PC-3 (cell line): ENCODE measurements at regions not wholly inside any gene's neighbourhood (a gene's known extent, or its start where the extent isn't known, plus 50 kb on each side); places are given as distances from the start of the nearest gene placed in this dataset.

Experiments used
- ATAC-seq: fragments of 200-7000 bp; cut with Tn5 transposase; 2 replicates; pipeline ENCODE4 v1.9.1; 2020; ENCODE audit warnings: mild to moderate bottlenecking, moderate library complexity
- BruUV-seq: library from RNA; stranded (reverse); fragments of 400-500 nt; replicated peaks from 2 replicates; lab custom pipeline; 2021; lab: Mats Ljungman, UMichigan
- CTCF ChIA-PET: fragments of 300-600 bp; sonication (Branson Sonifier 250); formaldehyde crosslinking; loops from one replicate; lab custom pipeline; 2022; ENCODE audit warnings: antibody characterized with exemption; lab: Charles Lee
- POLR2A ChIA-PET: fragments of 300-600 bp; sonication (Branson Sonifier 250); formaldehyde crosslinking; loops from one replicate; lab custom pipeline; 2022; ENCODE audit warnings: antibody characterized with exemption; ENCODE audit not compliant: unreplicated experiment; lab: Charles Lee
- DNase-seq: peaks from one replicate; pipeline ENCODE4 v3.0.0-alpha.2; 2015
- H2AFZ ChIP-seq: fragments of 300-600 bp; sonication (generic); 2 replicates; pipeline ENCODE4 v1.6.0; 2016; ENCODE audit warnings: antibody characterized with exemption, low read length
- H3F3A ChIP-seq: fragments of 300-600 bp; sonication (generic); one replicate; pipeline ENCODE4 v1.6.0; 2017; ENCODE audit warnings: antibody characterized with exemption, low read length, control low read depth, mild to moderate bottlenecking; ENCODE audit not compliant: unreplicated experiment
- H3K27ac ChIP-seq: fragments of 300-600 bp; sonication (generic); 2 replicates; pipeline ENCODE4 v1.5.1; 2016; ENCODE audit warnings: mild to moderate bottlenecking, low read length
- H3K27me3 ChIP-seq: fragments of 300-600 bp; sonication (generic); 2 replicates; pipeline ENCODE4 v1.6.1; 2016; ENCODE audit warnings: low read length, mixed read lengths
- H3K36me3 ChIP-seq: fragments of 300-600 bp; sonication (generic); 2 replicates; pipeline ENCODE4 v1.6.1; 2016; ENCODE audit warnings: low read depth, mixed run types, low read length, mixed read lengths
- H3K4me1 ChIP-seq: fragments of 300-600 bp; sonication (generic); 2 replicates; pipeline ENCODE4 v1.5.1; 2016; ENCODE audit warnings: low read length; ENCODE audit not compliant: insufficient read depth
- H3K4me2 ChIP-seq: fragments of 300-600 bp; sonication (generic); 2 replicates; pipeline ENCODE4 v1.6.0; 2016; ENCODE audit warnings: low read length
- H3K4me3 ChIP-seq: fragments of 300-600 bp; sonication (generic); 2 replicates; pipeline ENCODE4 v1.5.1; 2016; ENCODE audit warnings: mild to moderate bottlenecking, low read length, mixed read lengths
- H3K79me2 ChIP-seq: fragments of 300-600 bp; sonication (generic); 2 replicates; pipeline ENCODE4 v1.6.1; 2017; ENCODE audit warnings: low read length, mixed read lengths
- H3K9ac ChIP-seq: fragments of 300-600 bp; sonication (generic); 2 replicates; pipeline ENCODE4 v1.6.0; 2016; ENCODE audit warnings: mild to moderate bottlenecking, low read length
- H3K9me2 ChIP-seq: fragments of 300-600 bp; sonication (generic); replicated peaks from 2 replicates; pipeline ENCODE4 v1.6.1; 2016; ENCODE audit warnings: mixed run types, low read length, mixed read lengths
- H3K9me3 ChIP-seq: fragments of 300-600 bp; sonication (generic); 2 replicates; pipeline ENCODE4 v1.6.1; 2016; ENCODE audit warnings: low read length, mixed read lengths
- H4K20me1 ChIP-seq: fragments of 300-600 bp; sonication (generic); 2 replicates; pipeline ENCODE4 v1.6.1; 2016; ENCODE audit warnings: low read length, mixed read lengths
- EZH2 ChIP-seq: fragments of 300-600 bp; sonication (generic); IDR thresholded peaks from one replicate; pipeline ENCODE4 v1.6.1; 2017; ENCODE audit warnings: antibody characterized with exemption, mild to moderate bottlenecking, low read length; ENCODE audit not compliant: unreplicated experiment
- EZH2phosphoT487 ChIP-seq: fragments of 300-600 bp; sonication (generic); IDR thresholded peaks from 2 replicates; pipeline ENCODE4 v1.6.1; 2018; ENCODE audit warnings: mild to moderate bottlenecking, antibody characterized with exemption, low read length, borderline replicate concordance
- intact Hi-C: fragments of 100-400 bp; cut with micrococcal nuclease; formaldehyde crosslinking; loops from 2 replicates; pipeline ENCODE4 v1.9.0; 2023
- TF ChIP-seq, protein P1 (sequence below): fragments of 300-600 bp; sonication (generic); conservative IDR thresholded peaks from 2 replicates; pipeline ENCODE4 v1.5.1; 2017; ENCODE audit warnings: antibody characterized with exemption, low read depth, mild to moderate bottlenecking, low read length

DNA sequence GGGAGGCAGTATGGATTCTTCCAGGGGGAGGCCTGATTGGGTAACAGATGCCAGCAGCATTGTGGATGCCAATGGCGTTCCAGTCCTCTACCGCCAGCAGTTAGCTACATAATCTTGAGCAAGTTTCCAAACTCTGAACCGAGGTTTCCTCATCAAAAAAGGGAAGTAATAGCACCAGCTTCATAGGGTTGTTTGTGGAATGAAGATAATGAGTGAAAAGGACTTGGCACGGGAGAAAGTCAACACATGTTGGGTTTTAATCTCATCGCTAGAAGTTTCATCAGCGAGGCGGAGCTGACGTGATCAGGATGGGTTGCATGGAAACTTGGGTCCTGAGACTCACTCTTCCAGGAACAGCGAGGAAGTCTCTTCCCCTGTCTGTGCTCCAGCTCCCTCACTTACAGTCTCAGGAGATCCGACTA, 266.7 kb downstream of the SH3BP4 start:
- Histone ChIP-seq H3K27me3 (no peaks in the 10 kb centered on the region), H4K20me1 (no peaks in the 10 kb centered on the region), H3K4me2 (no peak overlapping the region), H3K9me2 (no peaks in the 10 kb centered on the region), H2AFZ (no peak overlapping the region), H3F3A (no peaks in the 10 kb centered on the region), H3K4me1 (no peaks in the 10 kb centered on the region), H3K36me3 (no peaks in the 10 kb centered on the region), H3K4me3 (no peak overlapping the region), H3K27ac (no peak overlapping the region), H3K79me2 (no peaks in the 10 kb centered on the region), H3K9me3 (no peaks in the 10 kb centered on the region), H3K9ac (no peak overlapping the region)
- CTCF ChIA-PET, result no interaction called here
- no peak for DNase-seq
- POLR2A ChIA-PET, result no interaction called here
- BruUV-seq, result no TSS peak
- ATAC-seq, result no peak
- intact Hi-C loops, result no loop called here
- TF ChIP-seq EZH2 (no peak), EZH2phosphoT487 (no peak)
- TF ChIP-seq, protein P1, sequence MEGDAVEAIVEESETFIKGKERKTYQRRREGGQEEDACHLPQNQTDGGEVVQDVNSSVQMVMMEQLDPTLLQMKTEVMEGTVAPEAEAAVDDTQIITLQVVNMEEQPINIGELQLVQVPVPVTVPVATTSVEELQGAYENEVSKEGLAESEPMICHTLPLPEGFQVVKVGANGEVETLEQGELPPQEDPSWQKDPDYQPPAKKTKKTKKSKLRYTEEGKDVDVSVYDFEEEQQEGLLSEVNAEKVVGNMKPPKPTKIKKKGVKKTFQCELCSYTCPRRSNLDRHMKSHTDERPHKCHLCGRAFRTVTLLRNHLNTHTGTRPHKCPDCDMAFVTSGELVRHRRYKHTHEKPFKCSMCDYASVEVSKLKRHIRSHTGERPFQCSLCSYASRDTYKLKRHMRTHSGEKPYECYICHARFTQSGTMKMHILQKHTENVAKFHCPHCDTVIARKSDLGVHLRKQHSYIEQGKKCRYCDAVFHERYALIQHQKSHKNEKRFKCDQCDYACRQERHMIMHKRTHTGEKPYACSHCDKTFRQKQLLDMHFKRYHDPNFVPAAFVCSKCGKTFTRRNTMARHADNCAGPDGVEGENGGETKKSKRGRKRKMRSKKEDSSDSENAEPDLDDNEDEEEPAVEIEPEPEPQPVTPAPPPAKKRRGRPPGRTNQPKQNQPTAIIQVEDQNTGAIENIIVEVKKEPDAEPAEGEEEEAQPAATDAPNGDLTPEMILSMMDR, result no peak

DNA sequence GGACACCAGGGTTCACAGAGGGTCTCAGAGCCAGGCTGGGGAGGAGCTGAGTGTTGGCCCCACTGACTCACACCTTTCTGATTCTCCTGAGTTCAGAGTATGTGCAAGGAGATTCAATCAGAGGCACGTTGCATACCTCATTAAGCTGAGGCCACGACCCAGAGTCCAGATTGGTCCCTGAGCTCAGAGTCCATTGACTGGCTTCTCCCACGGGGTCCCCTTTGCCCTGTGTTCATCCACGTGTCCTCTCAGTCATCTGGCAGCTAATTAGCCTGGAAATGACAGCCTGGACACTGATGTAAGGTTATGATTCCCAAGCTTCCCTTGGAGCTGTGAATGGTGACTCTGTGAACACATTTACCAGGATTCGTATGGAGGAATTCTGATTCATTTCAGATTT, 267.2 kb downstream of the SH3BP4 start:
- Histone ChIP-seq H3K9me3 (no peaks in the 10 kb centered on the region), H3K9me2 (no peaks in the 10 kb centered on the region)

DNA sequence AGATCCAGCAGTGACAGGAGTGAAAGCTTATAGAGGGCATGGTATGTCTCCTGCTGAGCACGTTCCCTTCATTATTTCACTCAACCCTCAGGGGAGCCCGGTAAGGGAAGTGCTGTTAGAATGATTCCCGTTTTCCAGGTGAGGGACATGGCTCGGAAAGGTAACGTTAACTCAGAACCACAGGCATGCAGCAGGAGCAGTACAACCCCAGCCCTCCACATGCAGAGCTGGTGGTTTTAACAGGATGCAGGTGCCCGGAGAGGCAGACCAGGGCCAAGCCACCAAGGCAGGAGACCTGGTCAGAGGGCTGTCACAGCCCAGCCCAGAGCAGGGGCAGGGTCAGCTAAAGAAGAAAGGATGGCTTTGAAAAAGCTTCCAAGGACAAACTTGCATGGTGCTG, 268.5 kb downstream of the SH3BP4 start:
- Histone ChIP-seq H3K9me2 (no peaks in the 10 kb centered on the region), H3K4me1 (no peaks in the 10 kb centered on the region), H3K27ac (no peak overlapping the region), H2AFZ (no peak overlapping the region), H4K20me1 (no peaks in the 10 kb centered on the region), H3K27me3 (no peaks in the 10 kb centered on the region), H3K36me3 (no peaks in the 10 kb centered on the region), H3K9ac (no peak overlapping the region), H3K9me3 (no peaks in the 10 kb centered on the region), H3K4me2 (no peak overlapping the region), H3F3A (no peaks in the 10 kb centered on the region), H3K79me2 (no peaks in the 10 kb centered on the region), H3K4me3 (no peak overlapping the region)
- intact Hi-C loops, result no loop called here
- DNase-seq (no peak), ATAC-seq (no peak)
- TF ChIP-seq EZH2phosphoT487, result no peak
- TF ChIP-seq, protein P1, result no peak
- TF ChIP-seq EZH2, result no peak
- POLR2A ChIA-PET, result no interaction called here
- no TSS peak for BruUV-seq
- CTCF ChIA-PET, result no interaction called here

More for the DNA sequence above, 267.2 kb downstream of the SH3BP4 start:
- no peak overlapping the region for H2AFZ ChIP-seq
- no peaks in the 10 kb centered on the region for H3F3A ChIP-seq
- ATAC-seq, result no peak
- no TSS peak for BruUV-seq
- H4K20me1 ChIP-seq, result no peaks in the 10 kb centered on the region
- H3K27me3 ChIP-seq, result no peaks in the 10 kb centered on the region
- TF ChIP-seq EZH2, result no peak
- TF ChIP-seq, protein P1, result no peak
- no peak for TF ChIP-seq EZH2phosphoT487
- H3K4me2 ChIP-seq, result no peak overlapping the region
- ChIA-PET CTCF (no interaction called here), POLR2A (no interaction called here)
- intact Hi-C loops, result no loop called here
- H3K4me1 ChIP-seq, result no peaks in the 10 kb centered on the region
- H3K4me3 ChIP-seq, result no peak overlapping the region
- H3K9ac ChIP-seq, result no peak overlapping the region
- no peak for DNase-seq
- H3K79me2 ChIP-seq, result no peaks in the 10 kb centered on the region
- H3K27ac ChIP-seq, result no peak overlapping the region
- H3K36me3 ChIP-seq, result no peaks in the 10 kb centered on the region
